Omental fat pad (tissue), 3 donors: ENCODE measurements at regions not wholly inside any gene's neighbourhood (a gene's known extent, or its start where the extent isn't known, plus 50 kb on each side); places are given as distances from the start of the nearest gene placed in this dataset.

Experiments used
- ATAC-seq: fragments of 150-250 bp; one replicate; pipeline ENCODE4 v1.9.1; 2016; ENCODE audit warnings: mild to moderate bottlenecking, moderate library complexity; ENCODE audit not compliant: low FRiP score
- DNase-seq: peaks from one replicate; pipeline ENCODE4 v3.0.0-alpha.2; 2019; ENCODE audit warnings: low spot score
- CTCF ChIP-seq, 3 donors: fragments of 450-650 bp; IDR thresholded peaks; one replicate each; pipeline ENCODE4 v1.5.1; 2016 to 2017; ENCODE audit warnings: antibody characterized with exemption in 3 of 3, mild to moderate bottlenecking in 3 of 3, moderate library complexity in 2 of 3

GRCh38 chr11:134634897-134635831, 223.1 kb upstream of the B3GAT1 start:
- DNase-seq (no peak), ATAC-seq (no peak)
- no peak for TF ChIP-seq CTCF (IDR thresholded peaks at IDR 0.05)

- no peak for DNase-seq
- no peak for TF ChIP-seq CTCF (IDR thresholded peaks at IDR 0.05)
- ATAC-seq = no peak
Measured at GRCh38 chr11:134633276-134633675, 221.2 kb upstream of the B3GAT1 start.

- ATAC-seq (no peak), DNase-seq (no peak)
- no peak for TF ChIP-seq CTCF (IDR thresholded peaks at IDR 0.05)
Measured at GRCh38 chr11:134632347-134633119, 220.5 kb upstream of the B3GAT1 start.

- no peak for ATAC-seq
- DNase-seq = no peak
- TF ChIP-seq CTCF (IDR thresholded peaks at IDR 0.05) = no peak
Measured at GRCh38 chr11:134630861-134631260, 218.8 kb upstream of the B3GAT1 start.

GRCh38 chr11:134628426-134628825, 216.4 kb upstream of the B3GAT1 start:
- DNase-seq (no peak), ATAC-seq (no peak)
- no peak for TF ChIP-seq CTCF (IDR thresholded peaks at IDR 0.05)

GRCh38 chr11:134626032-134626431, 214.0 kb upstream of the B3GAT1 start:
- ATAC-seq (no peak), DNase-seq (no peak)
- no peak for TF ChIP-seq CTCF (IDR thresholded peaks at IDR 0.05)
